NT2/D1 (cell line): ENCODE measurements at regions not wholly inside any gene's neighbourhood (a gene's known extent, or its start where the extent isn't known, plus 50 kb on each side); places are given as distances from the start of the nearest gene placed in this dataset.
A peak's percentile ranks its signal among the peaks of the same experiment; 100 is the strongest.

Experiments used
- DNase-seq: peaks from one replicate; pipeline ENCODE4 v3.0.0-alpha.2; 2011; ENCODE audit warnings: low read depth, low spot score
- H3K27me3 ChIP-seq: 2 replicates; pipeline ENCODE4 v1.6.0; 2011; ENCODE audit warnings: mild to moderate bottlenecking; ENCODE audit not compliant: insufficient read length, insufficient read depth
- H3K36me3 ChIP-seq: 2 replicates; pipeline ENCODE4 v1.6.1; 2011; ENCODE audit warnings: mild to moderate bottlenecking, low read length, mixed read lengths; ENCODE audit not compliant: insufficient read depth, insufficient read length
- H3K4me1 ChIP-seq: 2 replicates; pipeline ENCODE4 v1.5.1; 2011; ENCODE audit not compliant: insufficient read depth, insufficient read length
- H3K4me3 ChIP-seq: 2 replicates; pipeline ENCODE4 v1.5.1; 2011; ENCODE audit warnings: low read depth; ENCODE audit not compliant: insufficient read length
- H3K9ac ChIP-seq: 2 replicates; pipeline ENCODE4 v1.6.0; 2011; ENCODE audit warnings: low read depth; ENCODE audit not compliant: insufficient read length
- H3K9me3 ChIP-seq: 2 replicates; pipeline ENCODE4 v1.5.1; 2011; ENCODE audit warnings: mild to moderate bottlenecking, low read length; ENCODE audit not compliant: insufficient read depth
- SUZ12 ChIP-seq: IDR thresholded peaks from 2 replicates; pipeline ENCODE4 v1.6.1; 2011; ENCODE audit not compliant: insufficient read length, insufficient read depth; ENCODE audit errors: extremely low read depth
- YY1 ChIP-seq: IDR thresholded peaks from 2 replicates; pipeline ENCODE4 v1.6.1; 2011; ENCODE audit not compliant: insufficient read length, insufficient read depth
- ZNF274 ChIP-seq: IDR thresholded peaks from 2 replicates; pipeline ENCODE4 v1.6.1; 2011; ENCODE audit warnings: mild to moderate bottlenecking, low read depth, low read length

- H3K27me3 ChIP-seq = no peaks in the 10 kb centered on the region
- no peaks in the 10 kb centered on the region for H3K4me1 ChIP-seq
- H3K4me3 ChIP-seq = no peak overlapping the region
- H3K36me3 ChIP-seq = no peaks in the 10 kb centered on the region
- TF ChIP-seq ZNF274 (no peak), YY1 (no peak), SUZ12 (no peak)
- DNase-seq = no peak
- H3K9me3 ChIP-seq = no peaks in the 10 kb centered on the region
- no peak overlapping the region for H3K9ac ChIP-seq
These were observed 428.5 kb downstream of the NUP35 start for GRCh38 chr2:183552716-183553115.

DNA sequence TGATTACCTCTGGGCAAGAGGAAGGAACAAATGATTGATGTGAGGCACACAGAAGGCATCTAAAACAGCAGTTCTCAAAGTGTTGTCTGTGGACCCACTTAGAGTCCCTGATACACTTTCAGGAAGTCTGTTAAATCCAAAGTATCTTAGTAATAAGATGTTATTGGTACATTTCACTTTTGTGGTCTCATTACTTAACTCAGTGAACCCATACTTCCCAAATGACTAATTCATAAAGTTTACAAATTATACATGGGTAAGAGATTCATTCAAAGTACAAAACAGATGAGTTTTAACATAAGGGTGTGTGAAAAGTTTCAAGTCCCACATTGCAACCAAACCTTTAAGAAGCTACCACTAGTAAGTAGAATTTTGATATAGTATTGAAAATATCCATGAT is 440.5 kb downstream of the NUP35 start:
- no peaks in the 10 kb centered on the region for H3K9me3 ChIP-seq
- no peak for DNase-seq
- TF ChIP-seq SUZ12 (no peak), YY1 (no peak), ZNF274 (no peak)
- H3K9ac ChIP-seq = no peak overlapping the region
- no peaks in the 10 kb centered on the region for H3K36me3 ChIP-seq
- no peaks in the 10 kb centered on the region for H3K4me1 ChIP-seq
- no peak overlapping the region for H3K4me3 ChIP-seq
- H3K27me3 ChIP-seq = no peaks in the 10 kb centered on the region

DNA sequence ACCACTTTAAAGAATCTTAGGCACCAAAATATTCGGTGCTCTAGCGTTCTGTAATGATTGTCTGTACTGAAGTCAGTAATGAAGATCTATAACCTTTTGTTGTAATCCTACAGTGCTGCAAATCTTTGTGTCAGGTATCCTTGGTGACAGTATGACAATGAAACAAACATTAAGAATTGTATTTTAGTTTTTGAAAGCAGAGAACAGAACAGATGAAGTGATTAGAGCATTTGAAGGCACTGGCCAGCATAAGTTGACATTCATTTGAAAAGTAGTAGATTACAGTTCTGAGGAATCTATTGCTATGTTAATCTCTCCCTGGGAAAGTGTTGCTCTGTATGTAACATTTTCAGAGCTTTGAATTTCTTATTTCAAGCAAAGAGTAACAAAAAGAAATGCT is 451.2 kb downstream of the NUP35 start:
- H3K9ac ChIP-seq = no peak overlapping the region
- no peaks in the 10 kb centered on the region for H3K27me3 ChIP-seq
- no peaks in the 10 kb centered on the region for H3K36me3 ChIP-seq
- TF ChIP-seq SUZ12 = no peak
- TF ChIP-seq ZNF274 = no peak
- no peak for TF ChIP-seq YY1
- H3K4me1 ChIP-seq = no peaks in the 10 kb centered on the region
- no peak overlapping the region for H3K4me3 ChIP-seq
- peaks cover 25% of the 10 kb centered on the region for H3K9me3 ChIP-seq
- DNase-seq = no peak

DNA sequence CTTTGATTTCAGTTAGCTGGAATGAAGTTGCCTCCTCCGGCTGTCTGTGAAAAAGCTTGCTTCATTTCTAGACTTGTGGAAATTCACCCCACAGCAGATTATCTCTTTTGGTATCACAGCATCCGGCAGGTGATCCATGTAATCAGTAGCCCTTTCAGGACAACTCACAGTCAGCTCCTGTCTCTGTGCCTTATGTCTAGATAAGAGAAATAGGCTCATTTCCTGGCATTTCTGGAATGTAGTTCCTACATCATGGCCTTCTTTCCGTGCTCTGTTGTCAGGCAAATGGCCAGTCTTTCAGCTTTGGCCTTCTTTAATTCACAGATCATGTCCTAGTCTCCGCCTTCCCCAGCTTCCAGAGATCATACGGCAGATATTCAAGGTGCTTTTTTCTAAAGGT is 455.4 kb downstream of the NUP35 start:
- TF ChIP-seq ZNF274 = no peak
- Histone ChIP-seq H3K4me1 (no peaks in the 10 kb centered on the region), H3K9ac (no peak overlapping the region), H3K4me3 (no peak overlapping the region), H3K9me3 (no peaks in the 10 kb centered on the region; the same call in 1 of the 2 replicates), H3K27me3 (no peaks in the 10 kb centered on the region), H3K36me3 (no peaks in the 10 kb centered on the region)
- DNase-seq = peak; percentile 22

DNA sequence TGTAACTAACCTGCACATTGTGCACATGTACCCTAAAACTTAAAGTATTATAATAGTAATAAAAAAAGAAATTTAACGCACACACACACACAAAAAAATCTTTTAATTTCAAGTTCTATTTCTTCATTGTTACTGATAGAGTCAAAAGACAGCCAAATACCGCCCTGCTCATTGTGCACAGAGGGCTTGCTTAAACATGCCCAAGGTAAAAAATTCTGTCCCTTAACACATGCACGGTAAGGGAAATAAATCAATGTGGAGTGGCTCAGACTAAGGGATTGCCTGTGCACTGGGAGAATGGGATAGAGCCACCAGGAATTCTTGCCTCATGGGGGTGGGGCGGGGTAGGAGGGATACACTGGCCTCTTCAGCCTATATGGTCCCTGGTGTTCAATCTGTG is 468.0 kb downstream of the NUP35 start:
- no peak for DNase-seq

GRCh38 chr2:183594150-183594549 is 469.9 kb downstream of the NUP35 start:
- Histone ChIP-seq H3K27me3 (no peaks in the 10 kb centered on the region), H3K9ac (no peak overlapping the region), H3K9me3 (no peaks in the 10 kb centered on the region), H3K4me3 (no peak overlapping the region), H3K4me1 (no peaks in the 10 kb centered on the region), H3K36me3 (no peaks in the 10 kb centered on the region)
- TF ChIP-seq YY1 (no peak), ZNF274 (no peak), SUZ12 (no peak)
- DNase-seq = no peak

More for the DNA sequence above, 468.0 kb downstream of the NUP35 start:
- no peaks in the 10 kb centered on the region for H3K27me3 ChIP-seq
- H3K4me3 ChIP-seq = no peak overlapping the region
- H3K9ac ChIP-seq = no peak overlapping the region
- no peaks in the 10 kb centered on the region for H3K9me3 ChIP-seq
- no peaks in the 10 kb centered on the region for H3K4me1 ChIP-seq
- TF ChIP-seq ZNF274 = no peak
- TF ChIP-seq SUZ12 = no peak
- TF ChIP-seq YY1 = no peak
- H3K36me3 ChIP-seq = no peaks in the 10 kb centered on the region

DNA sequence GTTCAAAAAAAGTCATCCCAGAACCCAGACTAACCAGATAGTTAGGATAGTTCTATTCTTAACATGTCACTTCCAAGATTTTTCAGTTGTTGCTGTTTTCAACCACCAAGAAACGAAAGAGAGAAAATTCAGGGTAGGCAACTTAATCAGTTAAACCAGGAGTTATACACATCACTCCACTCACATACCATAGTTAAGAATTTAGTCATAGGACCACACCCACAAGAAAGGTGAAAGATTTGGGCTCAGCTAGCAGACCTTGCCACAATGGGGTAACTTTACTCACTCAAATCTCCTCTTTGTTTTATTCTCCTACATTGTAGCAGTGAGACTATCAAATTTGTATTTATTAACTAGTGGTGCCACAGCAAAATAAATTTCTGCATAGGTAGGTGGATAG is 473.6 kb downstream of the NUP35 start:
- Histone ChIP-seq H3K27me3 (no peaks in the 10 kb centered on the region), H3K9ac (no peak overlapping the region), H3K4me1 (no peaks in the 10 kb centered on the region), H3K9me3 (no peaks in the 10 kb centered on the region), H3K36me3 (no peaks in the 10 kb centered on the region), H3K4me3 (no peak overlapping the region)
- no peak for TF ChIP-seq ZNF274
- no peak for TF ChIP-seq YY1
- no peak for TF ChIP-seq SUZ12
- no peak for DNase-seq

- Histone ChIP-seq H3K36me3 (no peaks in the 10 kb centered on the region), H3K9ac (no peak overlapping the region), H3K27me3 (no peaks in the 10 kb centered on the region), H3K9me3 (no peaks in the 10 kb centered on the region), H3K4me3 (no peak overlapping the region), H3K4me1 (no peaks in the 10 kb centered on the region)
- DNase-seq = no peak
- TF ChIP-seq ZNF274 (no peak), YY1 (no peak), SUZ12 (no peak)
These were observed 479.8 kb downstream of the NUP35 start for GRCh38 chr2:183604065-183604464.
